GM19193 (cell line): ENCODE measurements at regions not wholly inside any gene's neighbourhood (a gene's known extent, or its start where the extent isn't known, plus 50 kb on each side); places are given as distances from the start of the nearest gene placed in this dataset.

Experiments
- POLR2A ChIP-seq: IDR thresholded peaks from 4 replicates; pipeline ENCODE4 v1.6.1; 2011; ENCODE audit not compliant: insufficient read depth, insufficient read length; ENCODE audit errors: extremely low read depth

DNA sequence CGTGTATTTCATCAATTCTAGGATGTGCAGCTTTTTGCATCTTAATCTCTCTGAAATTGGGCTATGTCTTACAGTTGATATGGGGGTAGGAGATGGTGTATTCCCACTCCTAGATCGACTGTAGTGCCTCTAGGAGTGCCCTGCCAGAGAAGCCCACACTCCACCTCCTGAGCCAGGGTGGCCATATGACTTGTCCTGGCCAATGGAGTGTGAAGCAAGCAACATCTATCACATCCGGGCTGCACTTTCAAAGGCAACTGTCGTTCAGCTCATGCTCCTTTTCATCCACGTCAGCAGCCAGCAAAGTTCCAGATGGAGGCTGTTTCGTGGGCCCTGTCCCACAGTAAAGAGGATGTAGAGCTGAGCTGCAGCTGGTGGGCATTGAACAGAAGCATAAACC lies 149.4 kb upstream of the SLC1A4 start:
- peak; percentile 67 for TF ChIP-seq POLR2A

DNA sequence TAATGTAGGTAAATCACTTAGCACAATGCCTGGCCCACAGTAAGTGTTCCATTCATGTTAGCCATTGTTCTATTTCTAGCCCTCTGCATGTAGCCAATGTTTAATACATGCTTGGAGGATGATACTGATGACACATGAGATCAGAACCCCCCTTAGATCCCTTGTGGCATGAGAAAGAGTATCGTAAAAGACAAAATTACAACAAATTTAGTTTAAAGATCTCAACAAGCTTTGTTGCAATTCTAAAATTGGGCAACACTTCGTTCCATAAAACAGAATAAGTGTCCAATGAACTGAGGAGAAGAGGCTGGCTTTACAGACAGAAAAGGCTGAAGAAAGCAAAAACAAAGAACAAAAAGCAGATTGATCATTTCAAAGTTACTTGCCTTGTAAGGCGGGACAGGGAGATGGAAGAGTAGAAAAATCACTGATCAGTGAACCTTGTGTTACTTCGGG lies 148.7 kb upstream of the SLC1A4 start:
- TF ChIP-seq POLR2A, result no peak

DNA sequence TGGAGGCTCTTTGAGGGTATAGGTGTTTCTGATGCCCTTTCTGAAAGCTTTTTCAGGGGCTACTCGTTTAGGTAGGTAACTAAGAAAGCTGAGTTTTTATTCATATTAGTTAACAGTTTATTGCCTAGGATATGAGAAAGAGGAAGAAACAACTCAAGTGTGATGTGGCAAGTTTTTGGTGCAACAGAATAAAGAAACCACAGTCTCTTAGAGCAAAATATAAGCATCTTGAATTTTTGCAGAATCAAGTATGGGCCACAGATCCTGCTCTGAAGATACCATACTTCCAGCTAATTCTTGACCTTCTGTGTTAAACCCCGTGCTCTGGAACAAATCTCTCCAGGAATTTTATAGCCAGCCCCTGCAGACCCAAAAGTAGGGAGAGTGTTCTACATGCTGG lies 147.7 kb upstream of the SLC1A4 start:
- no peak for TF ChIP-seq POLR2A

DNA sequence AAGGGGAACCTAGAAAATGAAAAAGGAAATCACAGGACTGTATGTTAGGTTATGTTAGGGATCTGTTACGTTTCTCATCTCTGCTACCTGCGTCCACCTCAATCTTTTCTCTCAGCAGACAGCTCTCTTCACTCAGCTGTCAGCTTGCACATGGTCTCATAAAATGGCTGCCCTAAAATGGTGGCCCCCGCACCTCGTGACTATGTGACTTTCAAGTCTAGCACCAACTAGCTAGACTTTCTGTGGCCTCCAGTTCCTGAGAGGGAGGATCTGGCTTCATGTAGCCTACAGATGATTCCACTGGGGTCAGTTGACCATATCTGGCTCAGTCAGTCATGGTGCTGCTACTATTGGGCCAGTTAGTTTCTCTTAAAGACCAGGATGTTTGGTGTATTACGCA lies 147.2 kb upstream of the SLC1A4 start:
- TF ChIP-seq POLR2A, result no peak

DNA sequence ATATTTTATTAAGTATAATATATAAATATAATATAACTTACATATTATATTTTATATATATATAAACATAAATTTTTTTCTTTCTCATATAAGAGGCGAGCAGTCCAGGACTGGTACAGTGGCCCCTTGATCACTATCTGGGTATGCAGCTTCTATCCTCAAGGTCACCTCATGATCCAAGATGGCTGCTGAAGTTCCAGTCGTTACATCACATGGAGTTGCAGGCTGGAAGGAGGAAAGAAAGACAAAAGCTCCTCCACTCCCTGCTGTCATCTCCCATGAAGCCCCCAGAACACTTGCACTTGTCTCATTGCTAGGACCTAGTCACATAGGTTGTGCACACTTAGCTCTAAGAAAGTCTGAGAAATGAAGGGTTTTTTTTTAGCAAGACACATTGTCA lies 145.1 kb upstream of the SLC1A4 start:
- no peak for TF ChIP-seq POLR2A

DNA sequence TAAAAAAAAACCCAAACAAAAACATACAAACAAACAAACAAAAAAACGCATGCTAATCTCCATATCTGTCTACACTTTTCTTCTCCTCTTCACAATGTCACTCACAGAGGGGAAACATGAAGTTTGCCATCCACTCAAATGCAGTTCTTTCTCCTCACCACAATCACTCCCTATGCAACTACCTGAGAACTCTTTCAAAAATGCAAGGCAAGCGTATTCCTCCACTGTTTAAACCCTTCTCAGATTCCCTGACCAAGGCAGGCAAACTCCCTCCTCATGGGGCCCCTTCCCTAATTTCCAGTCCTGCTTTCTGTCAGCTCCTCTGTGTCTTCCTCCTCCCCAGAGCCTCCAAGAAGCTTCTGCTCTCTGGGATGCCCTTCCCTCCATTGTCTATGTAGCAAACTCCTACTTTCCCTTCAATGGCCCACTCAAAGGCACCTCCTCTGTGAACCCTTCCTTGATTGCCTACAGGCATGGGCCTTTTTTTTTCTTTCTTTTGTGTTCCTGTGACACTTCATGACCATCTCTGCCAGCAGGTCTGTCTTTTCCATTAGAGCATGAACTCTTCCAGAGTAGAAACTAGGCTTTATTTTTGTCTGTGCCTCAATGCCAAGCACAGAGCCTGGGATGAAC lies 143.8 kb upstream of the SLC1A4 start:
- TF ChIP-seq POLR2A, result no peak

DNA sequence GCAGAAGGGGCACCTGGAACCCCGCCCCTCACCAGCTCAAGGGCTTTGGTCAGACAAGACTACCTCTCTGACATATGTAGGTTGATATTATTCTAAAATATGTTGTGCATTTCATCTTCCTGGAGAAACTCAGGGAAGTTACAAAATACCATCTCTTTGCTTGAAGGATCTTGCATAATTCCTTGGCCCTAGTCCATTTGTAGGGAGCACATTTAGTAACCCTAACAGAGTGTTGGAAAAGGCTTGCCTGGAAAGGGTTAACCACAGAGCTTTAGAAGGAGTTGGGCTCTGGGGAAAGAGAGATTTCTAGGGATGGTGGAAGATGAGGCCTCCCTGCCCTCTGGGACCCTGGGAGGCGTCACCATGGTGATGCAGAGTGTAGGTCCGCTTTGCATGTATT lies 143.0 kb upstream of the SLC1A4 start:
- no peak for TF ChIP-seq POLR2A

DNA sequence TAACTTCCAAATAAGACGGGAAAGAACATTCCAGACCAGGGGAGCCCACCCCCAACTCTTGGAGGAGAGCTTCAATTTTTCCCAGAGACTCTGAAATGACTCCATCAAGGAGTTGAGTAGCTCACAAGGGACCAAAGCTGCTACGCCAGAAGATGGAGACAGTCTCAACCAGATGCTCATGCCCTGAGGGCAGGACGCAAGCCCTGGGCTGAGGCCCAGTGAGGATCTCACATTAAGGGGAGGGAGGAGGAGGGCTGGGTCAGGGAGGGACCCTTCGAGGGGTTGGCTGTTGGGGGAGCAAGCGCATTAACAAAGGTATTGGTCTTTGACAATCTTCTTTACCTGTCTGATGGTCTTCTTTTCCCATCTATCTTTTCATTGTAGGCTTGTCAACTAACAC lies 141.3 kb upstream of the SLC1A4 start:
- no peak for TF ChIP-seq POLR2A

DNA sequence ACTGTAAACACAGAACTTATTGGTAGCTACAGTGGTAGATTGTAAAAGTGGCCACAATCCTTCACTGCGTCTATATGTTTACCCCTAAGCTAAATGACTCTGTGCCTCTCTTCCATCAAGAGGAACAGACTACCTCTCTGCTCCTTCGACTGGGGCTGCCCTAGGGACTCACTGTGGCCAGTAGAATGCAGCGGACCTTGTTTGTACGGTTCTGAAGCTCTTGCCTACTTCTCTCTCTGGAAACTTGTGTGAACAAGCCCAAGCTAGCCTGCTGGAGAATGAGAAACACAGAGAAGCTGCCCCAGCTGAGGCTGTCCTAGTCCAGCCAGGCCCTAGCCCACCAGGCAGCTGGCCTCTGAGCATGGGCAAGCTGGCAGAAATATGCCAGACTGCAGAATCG lies 140.8 kb upstream of the SLC1A4 start:
- TF ChIP-seq POLR2A, result no peak

DNA sequence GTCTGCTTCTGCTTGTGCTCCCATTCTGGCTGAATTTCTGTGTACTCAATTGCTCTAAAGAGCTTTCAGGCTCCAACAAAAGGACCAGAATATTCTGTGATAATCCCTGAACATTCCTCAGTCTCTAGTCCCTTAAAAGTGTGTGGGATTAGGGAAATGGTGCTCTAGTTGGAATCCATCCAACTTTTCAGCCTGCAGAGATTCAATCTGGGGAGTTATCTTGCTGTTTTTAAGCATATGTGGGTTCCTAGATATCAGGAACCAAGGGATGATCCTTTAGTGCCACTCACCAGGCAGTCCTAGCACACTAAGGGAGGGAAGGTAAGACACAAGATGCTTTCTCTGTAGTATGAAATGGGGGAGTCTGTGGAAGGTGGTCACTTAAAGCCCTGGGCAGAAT lies 140.3 kb upstream of the SLC1A4 start:
- TF ChIP-seq POLR2A, result no peak

DNA sequence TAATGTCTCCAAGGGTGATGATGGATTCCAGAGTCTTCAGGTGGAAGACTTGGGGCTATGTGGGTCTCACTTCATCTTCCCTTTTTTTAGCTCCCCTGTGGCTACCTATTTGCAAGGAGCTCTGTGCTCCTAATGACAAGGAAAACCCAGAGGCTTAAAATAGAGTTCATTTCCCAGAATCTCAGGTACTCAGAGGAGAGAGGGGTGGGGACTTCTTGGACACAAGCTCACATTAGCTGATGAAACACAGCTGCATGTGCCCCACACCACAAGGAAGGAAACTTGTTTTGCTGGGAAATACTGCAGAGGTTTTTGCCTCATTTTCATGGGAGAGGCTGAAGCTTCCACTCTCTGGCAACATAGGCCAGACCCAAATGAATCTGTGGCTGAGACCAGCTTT lies 138.6 kb upstream of the SLC1A4 start:
- TF ChIP-seq POLR2A, result no peak

DNA sequence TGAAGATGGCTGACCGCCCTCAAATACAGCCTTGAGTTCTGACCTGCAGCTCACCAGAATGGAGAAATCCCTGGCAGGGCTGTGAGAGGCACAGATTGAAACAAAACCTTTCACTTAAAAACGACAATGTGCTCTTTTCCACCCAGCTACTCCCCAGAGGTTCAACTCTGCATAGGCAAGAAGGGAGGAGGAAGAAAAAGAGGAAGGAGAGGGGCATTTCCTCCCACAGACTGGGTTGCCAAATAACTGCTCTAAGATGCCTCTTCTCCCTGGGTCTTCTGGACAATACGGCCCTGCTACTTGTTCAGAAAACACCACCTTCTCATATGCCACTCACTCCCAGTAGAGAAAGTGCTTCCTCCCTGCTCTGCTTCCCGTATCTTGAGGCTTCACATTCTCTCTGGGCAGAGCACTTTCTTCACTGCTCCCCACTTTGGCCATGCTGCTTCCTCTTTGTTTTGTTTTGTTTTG lies 136.4 kb upstream of the SLC1A4 start:
- TF ChIP-seq POLR2A, result no peak

DNA sequence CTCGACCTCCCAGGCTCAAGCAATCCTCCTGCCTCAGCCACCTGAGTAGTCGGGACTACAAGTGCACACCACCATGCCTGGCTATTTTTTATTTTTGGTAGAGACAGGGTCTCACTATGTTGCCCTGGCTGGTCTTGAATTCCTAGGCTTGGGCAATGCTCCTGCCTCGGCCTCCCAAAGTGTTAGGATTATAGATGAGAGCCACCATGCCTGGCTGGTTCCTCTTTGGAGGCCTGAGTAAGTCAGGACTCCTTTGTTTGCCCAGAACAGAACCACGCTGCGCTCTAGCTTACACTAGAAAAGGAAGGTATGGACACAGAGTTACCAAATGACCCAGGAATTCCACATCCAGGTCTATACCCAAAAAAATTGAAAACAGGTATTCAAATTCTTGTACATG lies 135.9 kb upstream of the SLC1A4 start:
- no peak for TF ChIP-seq POLR2A

DNA sequence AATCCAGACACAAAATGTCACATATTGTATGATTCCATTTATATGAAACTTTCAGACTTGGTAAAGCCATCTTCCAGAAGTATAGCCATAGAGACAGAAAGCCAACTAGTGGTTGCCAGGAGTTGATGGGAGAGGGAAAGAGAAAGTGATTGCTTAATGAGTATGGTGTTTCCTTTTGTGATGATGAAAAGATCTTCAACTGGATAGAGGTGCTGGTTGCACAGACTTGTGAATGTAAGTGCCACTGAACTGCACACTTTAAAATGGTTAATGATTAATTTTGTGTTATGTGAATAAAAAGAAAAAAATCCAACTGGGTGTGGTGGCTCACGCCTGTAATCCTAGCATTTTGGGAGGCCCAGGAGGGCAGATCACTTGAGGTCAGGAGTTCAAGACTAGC lies 135.3 kb upstream of the SLC1A4 start:
- no peak for TF ChIP-seq POLR2A

DNA sequence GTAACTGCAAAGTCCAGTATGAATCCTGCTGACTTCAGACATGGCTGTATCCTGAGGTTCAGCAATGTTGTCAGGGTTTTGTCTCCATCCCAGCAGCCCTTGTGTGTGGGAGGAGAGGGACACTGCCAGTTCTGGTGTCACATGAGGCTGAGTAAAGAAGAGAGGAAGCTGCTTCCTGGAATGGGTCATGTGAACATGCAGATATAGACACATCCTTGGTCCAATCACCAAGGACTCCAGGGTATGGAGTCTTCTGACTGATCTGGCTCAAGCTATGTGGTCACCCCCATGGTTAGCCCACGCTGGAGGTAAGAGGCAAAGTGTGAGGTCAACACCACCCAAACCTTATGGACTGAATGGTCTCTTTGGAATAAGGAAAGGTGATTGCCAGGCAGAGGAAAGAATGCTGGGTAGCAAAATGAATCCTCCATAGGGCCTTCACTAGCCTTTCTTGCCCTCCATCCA lies 134.4 kb upstream of the SLC1A4 start:
- TF ChIP-seq POLR2A, result no peak

DNA sequence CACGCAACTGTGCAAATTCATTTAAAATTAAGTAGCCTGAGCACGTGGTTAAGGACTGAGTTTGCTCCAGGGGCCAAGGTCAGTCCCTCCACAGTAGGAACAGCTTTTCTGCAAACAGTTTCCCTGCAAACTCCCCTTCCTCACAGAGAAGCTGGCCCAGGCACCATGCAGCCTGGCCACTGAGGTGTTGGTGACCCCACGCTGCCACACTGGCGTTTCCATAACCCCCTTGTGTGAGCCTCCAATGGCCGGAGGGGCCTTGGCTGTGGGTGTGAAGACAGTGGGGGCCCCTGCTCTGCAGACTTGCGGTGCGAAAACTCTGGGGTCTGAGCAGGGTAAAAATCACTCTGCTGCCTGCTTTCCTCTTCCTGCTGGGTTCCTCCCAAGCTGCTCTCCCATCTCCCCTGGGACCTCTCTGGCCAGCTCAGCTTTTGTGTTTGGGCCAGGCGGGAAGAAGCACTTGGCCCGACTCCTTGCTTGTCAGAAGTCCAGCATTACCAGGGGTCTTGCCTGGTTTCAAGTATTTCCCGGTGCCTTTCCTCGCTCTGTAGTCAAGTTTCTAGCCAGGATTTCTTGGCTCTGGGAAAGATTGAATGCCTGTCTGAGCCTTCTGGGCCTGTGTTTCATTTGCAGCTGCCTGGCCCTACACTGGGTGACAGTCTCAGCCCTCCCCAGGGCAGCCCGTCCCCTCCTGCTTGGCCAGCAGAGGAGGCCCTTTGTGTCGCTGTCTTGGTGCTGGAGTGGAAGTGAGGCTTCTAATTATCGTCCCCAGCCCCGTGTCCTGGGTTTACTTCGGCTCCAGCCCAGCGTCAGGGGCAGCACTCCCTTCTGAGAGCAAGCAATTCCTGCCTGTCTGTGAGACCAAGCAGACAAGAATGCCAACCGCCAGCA lies 131.4 kb upstream of the SLC1A4 start:
- no peak for TF ChIP-seq POLR2A

DNA sequence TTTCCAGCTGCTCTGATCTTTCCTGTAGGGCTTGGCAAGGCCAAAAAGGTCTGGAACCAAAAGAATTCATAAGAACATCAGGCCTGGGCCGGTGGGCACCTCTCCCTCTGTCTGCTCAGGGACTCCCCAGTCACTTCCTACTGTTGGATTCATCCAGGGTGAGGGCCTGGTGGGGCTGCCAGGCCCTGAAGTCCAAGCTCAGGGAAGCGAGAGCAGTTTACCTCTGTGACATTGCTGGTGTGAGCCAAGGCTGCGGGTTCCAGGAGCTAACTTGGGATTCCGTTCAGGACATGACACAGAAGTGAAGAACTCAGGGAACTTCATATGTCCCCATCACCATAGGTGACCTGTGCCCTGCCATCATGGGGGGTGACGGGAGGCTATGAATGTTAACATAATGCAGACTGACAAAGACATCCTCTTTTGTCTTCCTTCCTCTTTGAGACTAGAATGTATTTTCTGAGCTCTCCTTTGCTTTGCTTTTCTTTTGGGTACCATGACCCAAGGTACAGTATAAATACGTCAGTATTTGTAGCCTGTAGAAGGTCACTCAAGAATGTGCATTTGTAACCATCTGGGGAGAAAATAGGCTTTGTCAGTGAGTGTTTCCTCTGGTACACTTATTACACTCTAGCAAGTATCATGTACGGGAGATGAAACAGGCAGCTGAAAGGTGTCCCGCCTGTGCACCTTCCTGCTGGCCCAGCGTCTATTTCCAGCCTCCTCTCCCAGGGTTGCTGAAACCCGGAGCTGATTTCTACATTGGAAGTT lies 130.5 kb upstream of the SLC1A4 start:
- no peak for TF ChIP-seq POLR2A
